ENCODE measurements at regions not wholly inside any gene's neighbourhood (a gene's known extent, or its start where the extent isn't known, plus 50 kb on each side); places are given as distances from the start of the nearest gene placed in this dataset.

- TF ChIP-seq YY1 (IDR thresholded peaks at IDR 0.05; ENCODE audit: insufficient read depth, insufficient read length) = no peak
- no peak for TF ChIP-seq ZNF274 (IDR thresholded peaks at IDR 0.05; ENCODE audit: low read depth, low read length)
- TF ChIP-seq SUZ12 (IDR thresholded peaks at IDR 0.05; ENCODE audit: extremely low read depth, insufficient read depth, insufficient read length) = no peak
Observed at GRCh38 chr4:38570647-38571276, 93.2 kb upstream of the KLF3 start.
